NCI-H460 (cell line): ENCODE measurements at regions not wholly inside any gene's neighbourhood (a gene's known extent, or its start where the extent isn't known, plus 50 kb on each side); places are given as distances from the start of the nearest gene placed in this dataset.
A peak's percentile ranks its signal among the peaks of the same experiment; 100 is the strongest.

Source experiments
- DNase-seq: peaks from one replicate; pipeline ENCODE4 v3.0.0-alpha.2; 2016; ENCODE audit warnings: low read depth; ENCODE audit errors: extremely low read depth

DNA sequence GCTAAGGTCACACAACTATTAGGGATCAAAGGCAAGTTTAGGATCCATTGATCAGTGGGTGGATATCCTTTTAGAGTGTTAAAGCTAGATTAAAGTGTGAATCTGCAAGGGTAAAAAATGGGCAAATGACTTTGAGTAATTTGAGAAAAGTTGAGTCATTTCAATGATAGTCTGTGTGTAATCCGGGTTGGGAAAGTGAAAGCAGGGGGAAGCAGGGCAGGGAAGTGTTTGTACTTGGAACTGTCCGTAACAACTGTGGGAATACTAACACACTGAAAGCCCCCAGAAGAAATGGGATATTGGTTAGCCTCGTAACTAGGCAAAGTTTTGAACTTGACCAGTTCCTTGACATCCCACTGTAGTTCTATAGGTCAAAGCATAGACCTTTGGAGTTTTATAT, 187.2 kb upstream of the SLITRK3 start:
- DNase-seq = no peak

DNA sequence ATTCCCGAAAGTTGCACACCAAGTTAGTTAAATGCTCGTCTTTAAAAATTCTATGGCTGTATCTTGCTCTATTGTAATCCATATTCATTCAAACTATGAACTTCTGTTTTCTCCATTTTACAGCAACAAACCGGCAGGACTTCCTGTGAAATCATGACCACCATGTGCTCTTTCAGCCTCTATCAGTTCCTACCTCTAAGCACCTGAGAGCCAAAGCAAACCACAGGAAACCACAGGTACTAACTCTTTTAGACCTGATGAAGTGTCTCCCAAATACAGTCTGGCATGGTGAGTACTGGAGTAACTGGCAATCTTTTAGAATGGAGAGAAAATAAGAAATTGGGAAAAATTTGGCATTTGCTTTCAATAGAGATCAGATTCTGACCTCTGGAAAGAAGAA, 186.5 kb upstream of the SLITRK3 start:
- no peak for DNase-seq

DNA sequence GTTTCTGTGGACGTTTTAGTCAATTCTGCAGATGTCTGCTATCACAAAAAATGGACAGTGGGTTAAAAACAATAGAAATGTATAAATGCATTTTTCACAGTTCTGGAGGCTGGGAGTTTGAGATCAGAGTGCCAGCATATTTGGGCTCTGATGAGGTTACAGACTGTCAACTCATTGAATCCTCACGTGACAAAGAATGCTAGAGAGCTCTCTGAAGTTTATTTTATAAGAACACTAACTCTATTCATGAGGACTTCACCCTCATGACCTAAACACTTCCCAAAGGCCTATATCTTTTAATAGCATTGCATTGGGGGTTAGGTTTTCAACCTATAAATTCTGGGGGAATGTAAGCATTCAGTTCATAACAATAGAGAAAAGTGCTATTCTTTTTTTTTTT, 182.6 kb upstream of the SLITRK3 start:
- no peak for DNase-seq

DNA sequence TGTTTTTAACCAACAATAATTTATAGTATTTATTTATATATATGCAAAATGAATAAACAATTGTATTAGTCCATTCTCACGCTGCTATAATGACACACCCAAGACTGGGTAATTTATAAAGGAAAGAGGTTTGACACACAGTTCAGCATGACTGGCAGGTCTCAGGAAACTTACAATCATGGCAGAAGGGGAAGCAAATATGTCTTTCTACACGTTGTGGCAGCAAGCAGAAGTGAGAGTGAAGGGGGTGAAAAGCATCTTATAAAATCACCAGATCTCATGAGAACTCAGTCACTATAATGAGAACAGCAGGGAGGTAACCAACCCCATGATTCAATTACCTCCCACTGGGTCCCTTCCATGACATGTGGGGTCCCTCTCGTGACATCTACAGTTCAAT, 162.8 kb upstream of the SLITRK3 start:
- DNase-seq = no peak

DNA sequence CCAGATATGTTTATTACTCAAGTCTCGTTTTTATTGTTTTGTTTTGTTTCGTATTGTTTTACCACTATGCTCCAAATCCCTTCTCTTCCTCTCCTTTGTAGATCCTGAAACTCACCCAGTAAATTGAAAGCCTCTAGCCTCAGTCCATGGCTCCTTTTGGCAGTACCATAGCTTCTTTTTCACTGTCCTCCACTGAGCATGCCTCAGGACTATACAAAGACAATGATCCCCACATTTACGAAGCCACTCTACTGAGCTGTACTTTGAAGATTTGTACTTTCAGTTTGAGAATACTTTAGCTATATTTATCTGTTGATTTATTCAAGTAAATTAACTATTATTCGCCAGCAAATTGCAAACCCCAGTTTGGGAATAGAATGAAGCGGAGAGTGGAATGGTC, 159.1 kb upstream of the SLITRK3 start:
- DNase-seq = no peak

DNA sequence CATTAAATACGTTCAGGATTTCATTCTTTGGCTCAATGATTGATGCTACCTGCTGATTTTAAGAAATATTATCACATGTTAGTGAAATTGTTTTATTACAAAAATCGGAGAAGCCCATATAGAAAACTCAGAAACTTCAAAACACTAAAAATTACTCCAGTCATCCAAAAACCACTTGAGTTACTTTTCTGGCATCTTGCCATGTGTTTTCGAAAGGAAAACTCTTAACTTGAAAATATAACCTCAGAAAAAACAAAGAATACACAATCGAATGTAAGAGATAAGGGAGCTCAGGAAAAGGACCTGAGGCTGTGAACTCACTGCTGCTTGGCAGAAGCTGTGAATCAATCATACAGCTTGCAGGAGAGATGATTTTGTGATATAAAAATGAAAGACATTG, 151.3 kb upstream of the SLITRK3 start:
- DNase-seq = no peak

DNA sequence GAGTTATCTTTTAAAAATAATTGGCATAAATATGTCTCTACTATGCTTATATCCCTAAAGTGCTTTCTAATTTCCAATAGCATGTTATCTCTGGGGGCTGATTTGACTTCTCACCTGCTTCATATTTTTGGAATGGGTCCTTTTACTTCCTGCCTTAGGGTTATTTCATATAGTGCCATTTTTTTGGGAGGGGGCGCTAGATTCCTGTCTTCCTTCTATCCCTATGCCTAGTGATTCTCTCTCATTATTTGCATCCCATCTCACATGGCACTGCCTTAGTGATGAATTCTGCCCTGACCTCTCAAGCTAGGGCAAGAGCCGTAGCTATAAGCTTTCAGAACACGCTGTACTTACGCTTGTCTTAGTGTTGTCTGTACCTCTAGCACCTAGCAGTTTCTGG, 150.3 kb upstream of the SLITRK3 start:
- DNase-seq = no peak

DNA sequence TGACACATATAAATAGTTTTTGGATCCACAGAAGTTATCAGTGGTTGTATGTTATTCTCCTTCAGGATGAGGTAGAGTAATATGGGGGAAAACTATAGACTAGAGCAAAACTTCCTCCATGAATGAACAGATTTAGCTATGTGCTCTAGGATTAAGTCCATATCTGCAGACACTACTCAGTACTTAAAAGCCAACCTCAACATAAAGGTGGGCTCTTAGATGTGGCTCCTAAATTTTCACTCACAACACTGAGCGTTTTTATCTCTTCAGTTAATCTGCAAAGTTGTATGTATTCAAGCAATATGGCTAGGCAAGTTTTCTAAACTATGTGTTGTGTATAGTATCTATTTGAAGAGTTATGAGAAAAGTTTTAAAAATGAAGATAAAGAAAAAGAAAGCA, 147.0 kb upstream of the SLITRK3 start:
- DNase-seq = no peak

DNA sequence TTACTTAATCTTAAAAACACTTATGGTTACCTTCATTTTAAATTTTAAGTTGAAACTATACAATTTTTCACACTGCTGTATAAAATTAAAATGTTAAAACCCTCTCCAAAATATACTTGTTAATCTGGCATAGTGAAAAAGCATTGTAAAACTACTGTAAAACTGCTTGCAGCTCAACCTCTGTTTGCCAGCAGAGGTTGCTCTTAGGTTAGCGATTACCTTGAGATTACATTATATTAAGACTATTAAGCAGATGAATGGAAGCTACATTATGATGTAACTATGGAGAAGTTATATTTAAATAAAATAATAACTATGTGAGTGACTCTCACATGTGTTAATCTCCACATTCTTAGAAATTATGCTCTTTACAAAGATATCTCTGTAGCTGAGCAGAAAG, 143.6 kb upstream of the SLITRK3 start:
- DNase-seq = peak; percentile 3

DNA sequence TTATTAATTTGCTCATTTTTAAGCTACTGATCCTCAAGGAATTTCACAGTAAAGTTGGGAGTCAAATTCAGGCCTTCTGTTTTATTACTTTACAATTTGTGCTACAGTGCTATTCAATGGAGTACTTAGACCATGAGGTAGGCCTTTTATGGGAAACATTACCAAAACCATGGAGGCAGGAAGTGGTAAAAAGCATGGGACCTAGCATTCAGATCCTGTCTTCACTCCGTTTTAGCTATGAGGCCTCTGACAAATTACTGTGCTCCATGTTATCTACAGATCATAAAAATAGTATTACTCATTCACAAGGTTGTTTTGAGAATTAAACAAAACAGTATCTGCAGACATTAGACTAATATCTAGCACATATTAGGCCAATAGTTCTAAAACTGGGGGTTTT, 140.6 kb upstream of the SLITRK3 start:
- no peak for DNase-seq
